OCI-LY3 (cell line): ENCODE measurements at regions not wholly inside any gene's neighbourhood (a gene's known extent, or its start where the extent isn't known, plus 50 kb on each side); places are given as distances from the start of the nearest gene placed in this dataset.
"Not testable (repeated sequence)": the region's sequence is repeated elsewhere in the genome, so short reads cannot be mapped to it uniquely, and the experiment has no call there.

Experiments used
- H2AFZ ChIP-seq: fragments of 200-600, 300-600 bp; shearing (Covaris generic); 2 replicates; pipeline ENCODE4 v1.6.0; 2014; ENCODE audit warnings: antibody characterized with exemption, low read depth, low read length
- H3K27ac ChIP-seq: fragments of 200-600, 300-600 bp; sonication (generic); 2 replicates; pipeline ENCODE4 v1.5.1; 2014; ENCODE audit warnings: mild to moderate bottlenecking, low read length, moderate library complexity, mixed read lengths
- H3K27me3 ChIP-seq: fragments of 200-600, 300-600 bp; sonication (generic); 2 replicates; pipeline ENCODE4 v1.6.1; 2014; ENCODE audit warnings: low read depth, low read length, mixed read lengths
- H3K36me3 ChIP-seq: fragments of 200-600, 300-600 bp; sonication (generic); replicated peaks from 2 replicates; pipeline ENCODE3; 2014; ENCODE audit warnings: low read depth, low read length, mixed read lengths
- H3K4me1 ChIP-seq: fragments of 300-600, 200-600 bp; sonication (generic); 2 replicates; pipeline ENCODE4 v1.6.1; 2014; ENCODE audit warnings: low read length, mixed read lengths
- H3K4me2 ChIP-seq: fragments of 200-600, 300-600 bp; sonication (generic); 2 replicates; pipeline ENCODE4 v1.6.1; 2014; ENCODE audit warnings: low read length, mixed read lengths
- H3K4me3 ChIP-seq: fragments of 300-600, 200-600 bp; sonication (generic); 2 replicates; pipeline ENCODE4 v1.5.1; 2014; ENCODE audit warnings: antibody characterized with exemption, mild to moderate bottlenecking, low read length, moderate library complexity
- H3K79me2 ChIP-seq: fragments of 300-600, 200-600 bp; shearing (Covaris generic); 2 replicates; pipeline ENCODE4 v1.6.1; 2014; ENCODE audit warnings: mild to moderate bottlenecking, low read length, mixed read lengths
- H3K9ac ChIP-seq: fragments of 300-600, 200-600 bp; shearing (Covaris generic); 2 replicates; pipeline ENCODE4 v1.6.0; 2014; ENCODE audit warnings: mild to moderate bottlenecking, low read length, moderate library complexity
- H3K9me3 ChIP-seq: fragments of 200-600, 300-600 bp; shearing (Covaris generic); 2 replicates; pipeline ENCODE4 v1.6.1; 2014; ENCODE audit warnings: low read length, mixed read lengths; ENCODE audit not compliant: insufficient read depth
- H4K20me1 ChIP-seq: fragments of 200-600, 300-600 bp; sonication (generic); 2 replicates; pipeline ENCODE4 v1.6.1; 2016; ENCODE audit warnings: low read length, mixed read lengths; ENCODE audit not compliant: insufficient read depth
- EZH2phosphoT487 ChIP-seq: fragments of 200-600 bp; shearing (Covaris generic); IDR thresholded peaks from 2 replicates; pipeline ENCODE4 v1.6.1; 2018; ENCODE audit warnings: antibody characterized with exemption, mixed run types, low read depth
- TF ChIP-seq, protein P1 (sequence below): fragments of 200-600, 300-600 bp; sonication (generic); IDR thresholded peaks from 2 replicates; pipeline ENCODE4 v1.5.1; 2014; ENCODE audit warnings: antibody characterized with exemption, low read length, low read depth

DNA sequence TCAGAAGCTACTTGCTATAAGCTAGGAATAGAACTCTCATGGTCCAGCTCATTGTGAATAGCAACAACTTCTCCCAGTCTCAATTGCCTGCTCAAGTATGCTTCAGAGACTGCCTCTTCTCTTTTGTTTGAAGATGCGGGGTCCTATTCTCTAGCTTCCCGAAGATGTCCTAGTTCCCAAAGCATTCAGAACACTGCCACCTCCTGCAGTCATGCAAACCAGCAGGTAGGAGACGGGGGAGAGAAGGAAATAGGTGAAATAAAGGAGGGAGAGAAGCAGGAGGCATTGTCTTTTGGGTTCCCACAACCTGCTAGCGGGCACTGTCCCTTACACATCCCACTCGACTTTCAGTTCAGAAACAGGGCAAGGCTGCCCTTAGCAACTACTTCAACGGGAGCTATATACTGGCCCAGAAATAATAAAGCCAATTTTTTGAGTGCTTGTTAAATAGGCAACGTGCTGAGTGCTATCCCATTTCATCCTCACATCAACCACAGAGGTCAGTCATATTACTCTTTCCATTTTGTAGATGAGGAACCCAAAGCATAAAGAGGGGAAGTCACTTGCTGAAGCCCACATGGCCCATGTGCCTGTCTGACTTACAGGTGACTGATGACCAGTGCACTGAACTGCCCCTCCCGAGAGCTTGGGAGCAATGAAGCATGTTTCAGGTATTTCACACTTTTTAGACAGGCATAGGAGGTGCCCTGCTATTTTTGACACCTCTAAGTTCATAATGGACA is 61.9 kb upstream of the ATXN1 start:
- no peaks in the 10 kb centered on the region for H4K20me1 ChIP-seq
- H2AFZ ChIP-seq, result no peak overlapping the region
- H3K4me2 ChIP-seq, result no peak overlapping the region
- H3K4me3 ChIP-seq, result no peak overlapping the region
- no peak overlapping the region for H3K9ac ChIP-seq
- H3K27ac ChIP-seq, result no peak overlapping the region
- TF ChIP-seq, protein P1, sequence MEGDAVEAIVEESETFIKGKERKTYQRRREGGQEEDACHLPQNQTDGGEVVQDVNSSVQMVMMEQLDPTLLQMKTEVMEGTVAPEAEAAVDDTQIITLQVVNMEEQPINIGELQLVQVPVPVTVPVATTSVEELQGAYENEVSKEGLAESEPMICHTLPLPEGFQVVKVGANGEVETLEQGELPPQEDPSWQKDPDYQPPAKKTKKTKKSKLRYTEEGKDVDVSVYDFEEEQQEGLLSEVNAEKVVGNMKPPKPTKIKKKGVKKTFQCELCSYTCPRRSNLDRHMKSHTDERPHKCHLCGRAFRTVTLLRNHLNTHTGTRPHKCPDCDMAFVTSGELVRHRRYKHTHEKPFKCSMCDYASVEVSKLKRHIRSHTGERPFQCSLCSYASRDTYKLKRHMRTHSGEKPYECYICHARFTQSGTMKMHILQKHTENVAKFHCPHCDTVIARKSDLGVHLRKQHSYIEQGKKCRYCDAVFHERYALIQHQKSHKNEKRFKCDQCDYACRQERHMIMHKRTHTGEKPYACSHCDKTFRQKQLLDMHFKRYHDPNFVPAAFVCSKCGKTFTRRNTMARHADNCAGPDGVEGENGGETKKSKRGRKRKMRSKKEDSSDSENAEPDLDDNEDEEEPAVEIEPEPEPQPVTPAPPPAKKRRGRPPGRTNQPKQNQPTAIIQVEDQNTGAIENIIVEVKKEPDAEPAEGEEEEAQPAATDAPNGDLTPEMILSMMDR, result no peak
- TF ChIP-seq EZH2phosphoT487, result no peak
- H3K27me3 ChIP-seq, result no peaks in the 10 kb centered on the region
- H3K4me1 ChIP-seq, result peaks cover 13% of the 10 kb centered on the region
- no peaks in the 10 kb centered on the region for H3K79me2 ChIP-seq
- no peaks in the 10 kb centered on the region for H3K36me3 ChIP-seq
- H3K9me3 ChIP-seq, result no peaks in the 10 kb centered on the region

DNA sequence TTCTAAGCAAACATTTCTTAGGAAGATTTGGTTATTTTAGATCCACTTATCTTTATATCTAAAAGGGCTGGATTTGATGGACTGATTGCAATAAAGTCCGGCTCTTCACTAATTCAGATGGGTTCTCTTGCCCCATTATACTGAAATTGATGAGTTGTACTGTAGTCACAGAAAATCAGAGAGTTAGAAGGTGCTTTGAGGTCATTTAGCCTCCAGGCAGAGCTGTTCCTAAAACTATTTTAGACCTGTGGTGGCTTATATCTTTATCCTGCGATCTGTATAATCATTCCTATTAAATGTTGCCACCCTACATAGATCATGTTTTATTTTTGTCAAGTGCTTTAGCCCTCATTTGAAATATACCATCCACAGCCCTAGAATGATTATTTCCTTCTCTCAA is 61.3 kb upstream of the ATXN1 start:
- Histone ChIP-seq H4K20me1 (no peaks in the 10 kb centered on the region), H3K9me3 (no peaks in the 10 kb centered on the region), H2AFZ (no peak overlapping the region), H3K9ac (no peak overlapping the region), H3K36me3 (no peaks in the 10 kb centered on the region), H3K4me3 (no peak overlapping the region), H3K27ac (no peak overlapping the region), H3K4me2 (no peak overlapping the region), H3K27me3 (no peaks in the 10 kb centered on the region), H3K4me1 (peaks cover 13% of the 10 kb centered on the region), H3K79me2 (no peaks in the 10 kb centered on the region)
- TF ChIP-seq, protein P1, result no peak
- no peak for TF ChIP-seq EZH2phosphoT487

DNA sequence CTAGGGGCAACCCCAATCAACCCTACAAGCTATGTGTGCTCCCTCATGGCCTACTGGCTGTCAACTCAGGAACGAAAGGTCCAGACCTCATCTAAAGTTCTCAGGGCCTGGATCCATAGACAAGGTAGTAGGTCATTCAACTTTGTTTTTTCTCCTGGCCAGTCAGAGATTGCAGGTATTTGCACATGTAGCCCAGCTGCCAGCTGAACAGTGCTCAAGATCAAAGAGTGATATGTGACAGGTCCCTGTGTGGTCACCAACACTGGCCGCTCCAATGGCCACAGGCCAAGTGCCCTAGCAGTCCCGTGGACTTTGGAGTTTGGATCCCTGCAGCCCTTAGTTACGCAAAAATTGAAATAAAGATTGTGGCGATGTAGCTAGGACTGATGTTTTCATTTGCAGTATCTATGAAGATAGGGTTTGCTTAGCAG is 60.6 kb upstream of the ATXN1 start:
- H3K9ac ChIP-seq, result no peak overlapping the region
- no peak overlapping the region for H3K4me3 ChIP-seq
- H3K9me3 ChIP-seq, result no peaks in the 10 kb centered on the region
- no peak overlapping the region for H3K27ac ChIP-seq
- H3K27me3 ChIP-seq, result no peaks in the 10 kb centered on the region
- H3K36me3 ChIP-seq, result no peaks in the 10 kb centered on the region
- no peaks in the 10 kb centered on the region for H4K20me1 ChIP-seq
- no peak overlapping the region for H2AFZ ChIP-seq
- peaks cover 13% of the 10 kb centered on the region for H3K4me1 ChIP-seq
- H3K4me2 ChIP-seq, result no peak overlapping the region
- TF ChIP-seq EZH2phosphoT487, result no peak
- TF ChIP-seq, protein P1, result no peak
- H3K79me2 ChIP-seq, result no peaks in the 10 kb centered on the region

DNA sequence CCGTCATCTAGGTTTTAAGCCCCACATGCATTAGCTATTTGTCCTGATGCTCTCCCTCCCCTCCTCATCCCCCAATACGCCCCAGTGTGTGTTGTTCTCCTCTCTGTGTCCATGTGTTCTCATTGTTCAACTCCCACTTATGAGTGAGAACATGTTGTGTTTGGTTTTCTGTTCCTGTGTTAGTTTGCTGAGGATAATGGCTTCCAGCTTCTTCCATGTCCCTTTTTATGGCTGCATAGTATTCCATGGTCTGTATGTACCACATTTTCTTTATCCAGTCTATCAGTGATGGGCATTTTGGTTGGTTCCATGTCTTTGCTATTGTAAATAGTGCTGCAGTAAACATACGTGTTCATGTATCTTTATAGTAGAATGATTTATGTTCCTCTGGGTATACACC is 59.0 kb upstream of the ATXN1 start:
- not testable (repeated sequence) for H2AFZ ChIP-seq, H3K27me3 ChIP-seq, H3K4me2 ChIP-seq, H3K27ac ChIP-seq, H4K20me1 ChIP-seq, H3K4me1 ChIP-seq, H3K9me3 ChIP-seq, H3K36me3 ChIP-seq, H3K9ac ChIP-seq, H3K4me3 ChIP-seq, H3K79me2 ChIP-seq

DNA sequence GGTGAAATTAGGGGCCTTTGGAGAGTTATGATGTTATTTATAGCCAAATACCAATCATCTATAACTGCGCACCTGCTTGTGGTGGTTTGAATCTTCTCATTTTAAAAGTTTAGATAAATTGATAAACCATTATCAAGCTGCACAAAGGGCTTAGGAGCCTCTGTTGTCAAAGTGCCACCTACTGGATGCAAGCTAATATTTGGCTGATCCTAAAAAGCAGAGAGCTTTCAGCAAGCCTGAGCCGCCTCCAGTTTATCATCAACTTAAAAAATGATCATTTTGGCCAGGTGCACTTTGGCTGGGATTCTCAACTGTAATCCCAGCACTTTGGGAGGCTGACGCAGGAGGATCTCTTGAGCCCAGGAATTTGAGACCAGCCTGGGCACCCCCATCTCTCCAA is 58.5 kb upstream of the ATXN1 start:
- no peak overlapping the region for H2AFZ ChIP-seq
- H3K4me3 ChIP-seq, result no peak overlapping the region
- no peaks in the 10 kb centered on the region for H3K27me3 ChIP-seq
- no peak overlapping the region for H3K9ac ChIP-seq
- H3K79me2 ChIP-seq, result no peaks in the 10 kb centered on the region
- no peaks in the 10 kb centered on the region for H3K36me3 ChIP-seq
- H3K9me3 ChIP-seq, result no peaks in the 10 kb centered on the region
- H4K20me1 ChIP-seq, result no peaks in the 10 kb centered on the region
- TF ChIP-seq EZH2phosphoT487, result no peak
- TF ChIP-seq, protein P1, result no peak
- H3K4me1 ChIP-seq, result peaks cover 5% of the 10 kb centered on the region
- no peak overlapping the region for H3K27ac ChIP-seq
- H3K4me2 ChIP-seq, result no peak overlapping the region
